ENCODE measurements at regions not wholly inside any gene's neighbourhood (a gene's known extent, or its start where the extent isn't known, plus 50 kb on each side); places are given as distances from the start of the nearest gene placed in this dataset.

GRCh38 chr2:49794396-49794795 is 640.1 kb upstream of the FSHR start:
- Mint-ChIP-seq H3K27ac (no peak overlapping the region), H3K9me3 (no peaks in the 10 kb centered on the region; a peak in 1 of 5 replicates), H3K36me3 (ENCODE audit: insufficient read depth in 1 of 3, low read depth in 3 of 3) (no peaks in the 10 kb centered on the region), H3K27me3 (ENCODE audit: low read depth) (no peaks in the 10 kb centered on the region), H3K4me3 (no peak overlapping the region), H3K4me1 (no peaks in the 10 kb centered on the region; a peak in 1 of 4 replicates)
- Histone ChIP-seq H3K9me3 (ENCODE audit: control insufficient read depth, low read depth, low read length) (no peaks in the 10 kb centered on the region), H3T11ph (ENCODE audit: low read length) (no peak overlapping the region), H2BK20ac (ENCODE audit: low read depth, low read length, poor library complexity, severe bottlenecking) (no peak overlapping the region), H4K5ac (ENCODE audit: insufficient read length, low read depth, low read length) (no peak overlapping the region), H3K18ac (ENCODE audit: insufficient read length, low read depth, low read length) (no peak overlapping the region), H2BK5ac (ENCODE audit: insufficient read length, low read length) (no peak overlapping the region), H3K4me2 (ENCODE audit: insufficient read depth, insufficient read length, low read length) (no peak overlapping the region), H3K27ac (ENCODE audit: insufficient read length, low read depth, low read length) (no peak overlapping the region), H3K79me1 (ENCODE audit: insufficient read depth, low read depth, low read length, poor library complexity, severe bottlenecking) (no peaks in the 10 kb centered on the region), H2AK5ac (ENCODE audit: insufficient read length, low read length) (no peak overlapping the region), H4K8ac (replicated peaks; ENCODE audit: insufficient read length, low read depth, low read length) (no peak overlapping the region), H3K27me3 (ENCODE audit: insufficient read depth, low read length) (no peaks in the 10 kb centered on the region), H2BK15ac (ENCODE audit: low read depth, low read length) (no peak overlapping the region), H3K23ac (ENCODE audit: insufficient read length, low read depth, low read length) (no peak overlapping the region), H4K20me1 (ENCODE audit: control insufficient read depth, insufficient read depth, insufficient read length) (no peaks in the 10 kb centered on the region), H4K91ac (ENCODE audit: insufficient read length, low read depth, low read length) (no peak overlapping the region), H3K79me2 (ENCODE audit: insufficient read depth, low read length) (no peaks in the 10 kb centered on the region), H3K56ac (ENCODE audit: insufficient read length, low read depth, low read length) (no peak overlapping the region), H2BK120ac (ENCODE audit: low read depth, low read length, poor library complexity, severe bottlenecking) (no peak overlapping the region), H2AFZ (ENCODE audit: low read length) (no peak overlapping the region), H3K9ac (ENCODE audit: extremely low read depth, insufficient read length, low read length) (no peak overlapping the region), H3K4ac (ENCODE audit: low read depth, low read length) (no peak overlapping the region), H3K14ac (ENCODE audit: insufficient read depth, low read length) (no peak overlapping the region), H3K23me2 (ENCODE audit: insufficient read length, low read depth, low read length, poor library complexity, severe bottlenecking) (no peaks in the 10 kb centered on the region), H2BK12ac (ENCODE audit: insufficient read length, low read depth, low read length) (no peak overlapping the region), H3K4me1 (ENCODE audit: insufficient read depth, low read length) (no peaks in the 10 kb centered on the region)
- TF ChIP-seq CTCF (conservative IDR thresholded peaks at IDR 0.05) = no peak
- WGBS (ENCODE audit: extremely low coverage, insufficient read length, low lambda C conversion rate) = no CpG with 5 or more reads among the region's 2 CpGs
- no peak for DNase-seq
